Neural cell (in vitro differentiated cells): ENCODE measurements at regions not wholly inside any gene's neighbourhood (a gene's known extent, or its start where the extent isn't known, plus 50 kb on each side); places are given as distances from the start of the nearest gene placed in this dataset.

Experiments
- H2AFZ ChIP-seq: fragments of 200-600, 300-800 bp; sonication (generic), shearing (Covaris generic); 2 replicates; pipeline ENCODE4 v1.6.0; 2014; ENCODE audit warnings: low read depth, mild to moderate bottlenecking, antibody characterized with exemption, low read length, moderate library complexity
- H3F3A ChIP-seq: fragments of 200-600 bp; shearing (Covaris generic); 2 replicates; pipeline ENCODE4 v1.6.1; 2016; ENCODE audit warnings: mild to moderate bottlenecking, moderate library complexity, mixed read lengths, antibody characterized with exemption, low read length; ENCODE audit not compliant: insufficient read depth, poor library complexity, severe bottlenecking
- H3K27ac ChIP-seq: fragments of 200-600, 300-800 bp; sonication (generic), shearing (Covaris generic); 2 replicates; pipeline ENCODE4 v1.5.1; 2014; ENCODE audit warnings: mild to moderate bottlenecking, low read length, moderate library complexity
- H3K27me3 ChIP-seq: fragments of 300-800, 200-600 bp; sonication (generic), shearing (Covaris generic); 2 replicates; pipeline ENCODE4 v1.6.0; 2014; ENCODE audit warnings: mild to moderate bottlenecking, low read depth, low read length, moderate library complexity; ENCODE audit not compliant: insufficient read depth
- H3K36me3 ChIP-seq: fragments of 300-800, 200-600 bp; sonication (generic), shearing (Covaris generic); 2 replicates; pipeline ENCODE4 v1.5.1; 2014; ENCODE audit warnings: mild to moderate bottlenecking, antibody characterized with exemption, low read length, moderate library complexity; ENCODE audit not compliant: insufficient read depth
- H3K4me2 ChIP-seq: fragments of 300-800, 200-600 bp; sonication (generic), shearing (Covaris generic); 2 replicates; pipeline ENCODE4 v1.6.0; 2014; ENCODE audit warnings: mild to moderate bottlenecking, low read length
- H3K4me3 ChIP-seq: fragments of 300-800, 200-600 bp; sonication (generic), shearing (Covaris generic); 2 replicates; pipeline ENCODE4 v1.5.1; 2014; ENCODE audit warnings: mild to moderate bottlenecking, low read length, moderate library complexity
- H3K79me2 ChIP-seq: fragments of 200-600 bp; shearing (Covaris generic); replicated peaks from 2 replicates; pipeline ENCODE4 v1.6.0; 2014; ENCODE audit warnings: mild to moderate bottlenecking, low read length, moderate library complexity; ENCODE audit not compliant: insufficient read depth
- H3K9ac ChIP-seq: fragments of 300-800, 200-600 bp; sonication (generic), shearing (Covaris generic); 2 replicates; pipeline ENCODE4 v1.6.1; 2016; ENCODE audit warnings: mild to moderate bottlenecking, low read length, mixed read lengths
- H3K9me2 ChIP-seq: fragments of 200-600 bp; shearing (Covaris generic); 2 replicates; pipeline ENCODE4 v1.6.1; 2016; ENCODE audit warnings: mild to moderate bottlenecking, low read length, mixed read lengths; ENCODE audit not compliant: insufficient read depth
- H3K9me3 ChIP-seq: fragments of 200-600, 300-800 bp; sonication (generic), shearing (Covaris generic); 2 replicates; pipeline ENCODE4 v1.6.1; 2016; ENCODE audit warnings: mild to moderate bottlenecking, mixed run types, low read length, moderate library complexity, mixed read lengths
- H4K20me1 ChIP-seq: fragments of 200-600 bp; shearing (Covaris generic); 2 replicates; pipeline ENCODE4 v1.6.1; 2016; ENCODE audit warnings: mild to moderate bottlenecking, mixed run types; ENCODE audit not compliant: insufficient read depth
- EP300 ChIP-seq: fragments of 450-650 bp; conservative IDR thresholded peaks from 2 replicates; pipeline ENCODE4 v1.6.1; 2014; ENCODE audit warnings: antibody characterized with exemption, mild to moderate bottlenecking, moderate library complexity; ENCODE audit not compliant: poor library complexity, severe bottlenecking
- EZH2 ChIP-seq: fragments of 200-600, 300-800 bp; shearing (Covaris generic), sonication (generic); IDR thresholded peaks from 2 replicates; pipeline ENCODE4 v1.6.1; 2014; ENCODE audit warnings: antibody characterized with exemption, low read length, borderline replicate concordance, mild to moderate bottlenecking; ENCODE audit not compliant: insufficient read depth, poor library complexity, severe bottlenecking
- MXI1 ChIP-seq: fragments of 450-650 bp; conservative IDR thresholded peaks from 2 replicates; pipeline ENCODE4 v1.6.1; 2014; ENCODE audit warnings: antibody characterized with exemption, mild to moderate bottlenecking; ENCODE audit not compliant: poor library complexity, severe bottlenecking
- POLR2AphosphoS5 ChIP-seq: IDR thresholded peaks from 2 replicates; pipeline ENCODE4 v1.6.1; 2012
- RAD21 ChIP-seq: fragments of 450-650 bp; conservative IDR thresholded peaks from 2 replicates; pipeline ENCODE4 v1.6.1; 2014; ENCODE audit warnings: antibody characterized with exemption, mild to moderate bottlenecking, moderate library complexity
- SMC3 ChIP-seq: fragments of 450-650 bp; conservative IDR thresholded peaks from 2 replicates; pipeline ENCODE4 v1.6.1; 2014; ENCODE audit warnings: antibody characterized with exemption, mild to moderate bottlenecking, moderate library complexity; ENCODE audit not compliant: poor library complexity
- TAF1 ChIP-seq: IDR thresholded peaks from 2 replicates; pipeline ENCODE4 v1.6.1; 2012; ENCODE audit warnings: low read depth
- TF ChIP-seq, protein P1 (sequence below): fragments of 450-650 bp; IDR thresholded peaks from 2 replicates; pipeline ENCODE4 v1.5.1; 2014; ENCODE audit warnings: antibody characterized with exemption, mild to moderate bottlenecking, moderate library complexity; ENCODE audit not compliant: poor library complexity, severe bottlenecking
- TF ChIP-seq, protein P2 (sequence below): IDR thresholded peaks from 2 replicates; pipeline ENCODE4 v1.6.1; 2012; ENCODE audit warnings: borderline replicate concordance

DNA sequence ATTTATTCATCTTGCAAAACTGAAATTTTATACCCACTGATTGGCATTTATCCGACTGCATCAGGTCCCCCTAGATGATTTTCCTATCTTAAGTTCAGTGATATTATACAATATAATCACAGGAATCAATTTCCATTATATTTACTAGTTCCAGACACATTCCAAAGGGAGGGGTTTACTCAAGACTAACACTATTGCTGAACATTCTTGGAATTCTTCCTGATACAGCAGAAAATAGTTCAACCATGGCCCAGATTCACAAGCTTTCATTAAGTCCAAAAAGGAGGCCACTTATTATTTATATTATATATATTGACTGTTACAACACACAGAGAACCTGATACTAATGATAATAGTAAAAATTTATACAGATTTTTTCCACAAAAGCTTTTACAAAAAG is 2353.6 kb downstream of the PCDH7 start:
- Histone ChIP-seq H3K36me3 (no peaks in the 10 kb centered on the region), H3K9ac (no peak overlapping the region), H3K4me2 (no peak overlapping the region), H2AFZ (no peak overlapping the region), H3K27ac (no peak overlapping the region), H3K9me2 (no peaks in the 10 kb centered on the region), H3K79me2 (no peaks in the 10 kb centered on the region), H4K20me1 (no peaks in the 10 kb centered on the region), H3K4me3 (no peak overlapping the region), H3F3A (no peaks in the 10 kb centered on the region), H3K9me3 (no peaks in the 10 kb centered on the region), H3K27me3 (no peaks in the 10 kb centered on the region)
- TF ChIP-seq EP300, result no peak

DNA sequence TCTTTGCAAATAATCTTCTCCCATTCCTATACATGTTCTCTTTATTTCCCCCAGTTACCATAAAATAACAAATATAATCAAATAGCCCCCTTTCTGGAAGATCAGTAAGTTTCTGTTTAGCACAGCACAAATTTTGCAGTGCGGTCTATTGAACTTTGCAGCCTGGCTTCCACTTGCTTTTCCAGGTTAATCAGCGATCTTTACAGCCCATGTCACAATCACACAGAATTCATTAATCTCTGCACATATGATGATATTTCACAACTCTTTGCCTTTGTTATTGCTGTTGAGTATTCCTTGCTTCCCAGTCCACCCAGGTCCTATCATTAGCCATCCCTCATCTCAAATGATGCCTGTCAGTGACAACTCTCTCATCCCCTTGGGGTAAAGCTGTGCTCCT is 2358.0 kb downstream of the PCDH7 start:
- no peaks in the 10 kb centered on the region for H3K36me3 ChIP-seq
- no peaks in the 10 kb centered on the region for H3K79me2 ChIP-seq
- peaks cover 5% of the 10 kb centered on the region for H3F3A ChIP-seq
- no peaks in the 10 kb centered on the region for H3K9me3 ChIP-seq
- H3K4me3 ChIP-seq, result no peak overlapping the region
- H4K20me1 ChIP-seq, result no peaks in the 10 kb centered on the region
- no peak overlapping the region for H2AFZ ChIP-seq
- no peaks in the 10 kb centered on the region for H3K9me2 ChIP-seq
- TF ChIP-seq EZH2 (no peak), SMC3 (no peak), EP300 (no peak), RAD21 (no peak)
- no peak overlapping the region for H3K4me2 ChIP-seq
- no peak overlapping the region for H3K27ac ChIP-seq
- H3K27me3 ChIP-seq, result no peaks in the 10 kb centered on the region
- H3K9ac ChIP-seq, result no peak overlapping the region

DNA sequence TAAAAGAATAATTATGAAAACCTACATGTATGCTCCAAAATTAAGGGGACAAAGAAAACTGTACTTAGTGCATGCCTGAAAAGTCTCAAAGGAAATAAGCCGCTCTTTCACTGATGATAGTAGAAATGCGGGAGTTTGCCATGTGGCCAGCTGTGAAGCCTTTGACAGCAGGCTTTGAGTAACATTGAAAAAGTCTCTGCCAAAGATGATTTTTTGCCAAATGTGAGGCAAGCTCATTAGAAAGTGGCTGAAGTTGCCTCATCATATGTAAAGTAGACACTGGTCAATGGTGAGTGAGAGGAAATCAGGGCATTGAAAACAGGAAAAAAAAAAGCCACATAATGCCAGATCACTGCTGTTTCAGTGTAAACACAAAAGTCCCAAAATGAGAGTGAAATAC is 2360.1 kb downstream of the PCDH7 start:
- Histone ChIP-seq H3K4me3 (no peak overlapping the region), H3K27me3 (no peaks in the 10 kb centered on the region), H4K20me1 (no peaks in the 10 kb centered on the region), H3K9me3 (no peaks in the 10 kb centered on the region), H3K9me2 (no peaks in the 10 kb centered on the region), H2AFZ (no peak overlapping the region), H3K9ac (no peak overlapping the region), H3K36me3 (no peaks in the 10 kb centered on the region), H3K79me2 (no peaks in the 10 kb centered on the region), H3K27ac (no peak overlapping the region), H3F3A (peaks cover 8% of the 10 kb centered on the region), H3K4me2 (no peak overlapping the region)
- no peak for TF ChIP-seq SMC3

DNA sequence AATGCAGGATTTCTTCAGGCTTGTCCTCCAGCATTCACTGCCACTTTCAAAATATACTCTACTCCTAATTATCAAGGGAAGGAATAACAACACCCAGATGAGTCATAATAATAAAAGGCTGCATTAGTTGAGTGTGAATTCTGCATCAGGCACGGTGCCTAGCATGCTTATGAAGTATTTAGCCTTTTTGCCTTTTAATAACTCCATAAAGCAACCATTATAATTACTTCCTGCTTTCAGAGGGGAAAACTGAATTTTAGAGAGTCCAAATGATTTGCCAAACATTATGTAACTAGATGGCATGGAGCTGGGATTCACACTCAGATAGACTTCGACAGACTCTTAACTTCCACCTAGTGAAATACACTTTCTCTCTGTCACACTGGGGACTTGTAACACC is 2365.5 kb downstream of the PCDH7 start:
- Histone ChIP-seq H3K79me2 (no peaks in the 10 kb centered on the region), H3K9ac (no peak overlapping the region), H3K9me3 (no peaks in the 10 kb centered on the region), H3K27ac (no peak overlapping the region), H3F3A (peaks cover 8% of the 10 kb centered on the region), H3K4me3 (no peak overlapping the region), H4K20me1 (no peaks in the 10 kb centered on the region), H3K4me2 (no peak overlapping the region), H3K9me2 (no peaks in the 10 kb centered on the region), H2AFZ (no peak overlapping the region), H3K36me3 (no peaks in the 10 kb centered on the region), H3K27me3 (no peaks in the 10 kb centered on the region)
- TF ChIP-seq, protein P1, sequence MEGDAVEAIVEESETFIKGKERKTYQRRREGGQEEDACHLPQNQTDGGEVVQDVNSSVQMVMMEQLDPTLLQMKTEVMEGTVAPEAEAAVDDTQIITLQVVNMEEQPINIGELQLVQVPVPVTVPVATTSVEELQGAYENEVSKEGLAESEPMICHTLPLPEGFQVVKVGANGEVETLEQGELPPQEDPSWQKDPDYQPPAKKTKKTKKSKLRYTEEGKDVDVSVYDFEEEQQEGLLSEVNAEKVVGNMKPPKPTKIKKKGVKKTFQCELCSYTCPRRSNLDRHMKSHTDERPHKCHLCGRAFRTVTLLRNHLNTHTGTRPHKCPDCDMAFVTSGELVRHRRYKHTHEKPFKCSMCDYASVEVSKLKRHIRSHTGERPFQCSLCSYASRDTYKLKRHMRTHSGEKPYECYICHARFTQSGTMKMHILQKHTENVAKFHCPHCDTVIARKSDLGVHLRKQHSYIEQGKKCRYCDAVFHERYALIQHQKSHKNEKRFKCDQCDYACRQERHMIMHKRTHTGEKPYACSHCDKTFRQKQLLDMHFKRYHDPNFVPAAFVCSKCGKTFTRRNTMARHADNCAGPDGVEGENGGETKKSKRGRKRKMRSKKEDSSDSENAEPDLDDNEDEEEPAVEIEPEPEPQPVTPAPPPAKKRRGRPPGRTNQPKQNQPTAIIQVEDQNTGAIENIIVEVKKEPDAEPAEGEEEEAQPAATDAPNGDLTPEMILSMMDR, result no peak
- TF ChIP-seq SMC3 (no peak), TAF1 (no peak), RAD21 (no peak), EP300 (no peak), MXI1 (no peak), EZH2 (no peak), POLR2AphosphoS5 (no peak)
- TF ChIP-seq, protein P2, sequence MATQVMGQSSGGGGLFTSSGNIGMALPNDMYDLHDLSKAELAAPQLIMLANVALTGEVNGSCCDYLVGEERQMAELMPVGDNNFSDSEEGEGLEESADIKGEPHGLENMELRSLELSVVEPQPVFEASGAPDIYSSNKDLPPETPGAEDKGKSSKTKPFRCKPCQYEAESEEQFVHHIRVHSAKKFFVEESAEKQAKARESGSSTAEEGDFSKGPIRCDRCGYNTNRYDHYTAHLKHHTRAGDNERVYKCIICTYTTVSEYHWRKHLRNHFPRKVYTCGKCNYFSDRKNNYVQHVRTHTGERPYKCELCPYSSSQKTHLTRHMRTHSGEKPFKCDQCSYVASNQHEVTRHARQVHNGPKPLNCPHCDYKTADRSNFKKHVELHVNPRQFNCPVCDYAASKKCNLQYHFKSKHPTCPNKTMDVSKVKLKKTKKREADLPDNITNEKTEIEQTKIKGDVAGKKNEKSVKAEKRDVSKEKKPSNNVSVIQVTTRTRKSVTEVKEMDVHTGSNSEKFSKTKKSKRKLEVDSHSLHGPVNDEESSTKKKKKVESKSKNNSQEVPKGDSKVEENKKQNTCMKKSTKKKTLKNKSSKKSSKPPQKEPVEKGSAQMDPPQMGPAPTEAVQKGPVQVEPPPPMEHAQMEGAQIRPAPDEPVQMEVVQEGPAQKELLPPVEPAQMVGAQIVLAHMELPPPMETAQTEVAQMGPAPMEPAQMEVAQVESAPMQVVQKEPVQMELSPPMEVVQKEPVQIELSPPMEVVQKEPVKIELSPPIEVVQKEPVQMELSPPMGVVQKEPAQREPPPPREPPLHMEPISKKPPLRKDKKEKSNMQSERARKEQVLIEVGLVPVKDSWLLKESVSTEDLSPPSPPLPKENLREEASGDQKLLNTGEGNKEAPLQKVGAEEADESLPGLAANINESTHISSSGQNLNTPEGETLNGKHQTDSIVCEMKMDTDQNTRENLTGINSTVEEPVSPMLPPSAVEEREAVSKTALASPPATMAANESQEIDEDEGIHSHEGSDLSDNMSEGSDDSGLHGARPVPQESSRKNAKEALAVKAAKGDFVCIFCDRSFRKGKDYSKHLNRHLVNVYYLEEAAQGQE, result no peak
